CD14-positive monocyte (primary cell): ENCODE measurements at regions not wholly inside any gene's neighbourhood (a gene's known extent, or its start where the extent isn't known, plus 50 kb on each side); places are given as distances from the start of the nearest gene placed in this dataset.

ENCODE experiments used
- DNase-seq, 3 donors: peaks; one replicate each; pipeline ENCODE4 v3.0.0-alpha.2; 2011 to 2022
- H2AFZ ChIP-seq: 2 replicates; pipeline ENCODE4 v1.6.0; 2012; ENCODE audit warnings: mild to moderate bottlenecking, low read depth, low read length, inconsistent platforms; ENCODE audit not compliant: insufficient read depth, poor library complexity, severe bottlenecking
- H3K27ac ChIP-seq, 2 donors: 1 replicate in 1 of 2; 2 replicates in 1 of 2; pipeline ENCODE4 v1.5.1; 2012 to 2013; ENCODE audit warnings: low read length in 2 of 2, control low read depth in 1 of 2, inconsistent platforms in 1 of 2, low read depth in 1 of 2, mild to moderate bottlenecking in 1 of 2
- H3K27me3 ChIP-seq, 2 donors: one replicate each; pipeline versions ENCODE4 v1.6.0 to v1.6.1; 2011 to 2013; ENCODE audit warnings: low read length in 2 of 2; ENCODE audit not compliant: control insufficient read depth in 2 of 2, insufficient read depth in 2 of 2
- H3K36me3 ChIP-seq, 2 donors: replicated peaks in 1 of 2; 1 replicate in 1 of 2; 2 replicates in 1 of 2; pipeline versions ENCODE4 v1.5.1 to v1.6.1; 2012 to 2013; ENCODE audit warnings: low read length in 2 of 2, control low read depth in 1 of 2, inconsistent platforms in 1 of 2, mild to moderate bottlenecking in 1 of 2; ENCODE audit not compliant: insufficient read depth in 2 of 2, control insufficient read depth in 1 of 2
- H3K4me1 ChIP-seq, 2 donors: 1 replicate in 1 of 2; 2 replicates in 1 of 2; pipeline versions ENCODE4 v1.5.1 to v1.6.1; 2012 to 2013; ENCODE audit warnings: low read length in 2 of 2, control low read depth in 1 of 2, inconsistent platforms in 1 of 2, mild to moderate bottlenecking in 1 of 2, moderate library complexity in 1 of 2; ENCODE audit not compliant: insufficient read depth in 2 of 2, control insufficient read depth in 1 of 2
- H3K4me2 ChIP-seq: replicated peaks from 2 replicates; pipeline ENCODE3; 2012; ENCODE audit warnings: low read length, moderate library complexity, mild to moderate bottlenecking; ENCODE audit not compliant: poor library complexity, severe bottlenecking; ENCODE audit errors: extremely low read depth
- H3K4me3 ChIP-seq, 3 experiments: fragments of 200-600 bp in 1 of 3; sonication (generic) in 1 of 3; replicated peaks in 1 of 3; 1 replicate in 2 of 3; 2 replicates in 1 of 3; pipeline ENCODE4 v1.5.1; 2011 to 2013; ENCODE audit warnings: low read length in 3 of 3, mild to moderate bottlenecking in 3 of 3, control low read depth in 2 of 3, low read depth in 2 of 3, inconsistent platforms in 1 of 3, moderate library complexity in 1 of 3
- H3K79me2 ChIP-seq: 2 replicates; pipeline ENCODE4 v1.6.0; 2012; ENCODE audit warnings: mild to moderate bottlenecking, control low read depth, inconsistent platforms, low read length, moderate library complexity; ENCODE audit not compliant: insufficient read depth
- H3K9ac ChIP-seq: 2 replicates; pipeline ENCODE4 v1.6.0; 2017; ENCODE audit warnings: low read length, mild to moderate bottlenecking; ENCODE audit not compliant: insufficient read depth, poor library complexity, severe bottlenecking
- H3K9me3 ChIP-seq, 2 donors: replicated peaks in 1 of 2; 1 replicate in 1 of 2; 2 replicates in 1 of 2; pipeline versions ENCODE4 v1.5.1 to v1.6.1; 2012 to 2013; ENCODE audit warnings: low read length in 2 of 2, control low read depth in 1 of 2; ENCODE audit not compliant: control insufficient read depth in 1 of 2, insufficient read depth in 1 of 2
- H4K20me1 ChIP-seq: 2 replicates; pipeline ENCODE4 v1.6.0; 2012; ENCODE audit warnings: mild to moderate bottlenecking, low read length, control low read depth, moderate library complexity; ENCODE audit not compliant: insufficient read depth
- H3K27ac Mint-ChIP-seq, 7 donors: one replicate each; pipeline ENCODE4 v1.8.0; 2020; ENCODE audit warnings: mild to moderate bottlenecking in 7 of 7, mixed read lengths in 7 of 7, moderate library complexity in 6 of 7, inconsistent platforms in 2 of 7
- H3K27me3 Mint-ChIP-seq, 3 donors: one replicate each; pipeline ENCODE4 v1.8.0; 2021 to 2022; ENCODE audit warnings: low read depth in 3 of 3, mild to moderate bottlenecking in 3 of 3, mixed read lengths in 3 of 3, moderate library complexity in 3 of 3, inconsistent platforms in 1 of 3
- H3K36me3 Mint-ChIP-seq, 2 donors: one replicate each; pipeline ENCODE4 v1.8.0; 2020; ENCODE audit warnings: mixed read lengths in 2 of 2, inconsistent platforms in 1 of 2, mild to moderate bottlenecking in 1 of 2
- H3K4me1 Mint-ChIP-seq: one replicate; pipeline ENCODE4 v1.8.0; 2020; ENCODE audit warnings: mild to moderate bottlenecking, mixed read lengths
- H3K4me3 Mint-ChIP-seq, 2 donors: one replicate each; pipeline ENCODE4 v1.8.0; 2020; ENCODE audit warnings: mild to moderate bottlenecking in 2 of 2, mixed read lengths in 2 of 2, moderate library complexity in 1 of 2
- H3K9me3 Mint-ChIP-seq, 7 donors: one replicate each; pipeline ENCODE4 v1.8.0; 2020 to 2022; ENCODE audit warnings: mixed read lengths in 7 of 7, mild to moderate bottlenecking in 6 of 7, moderate library complexity in 6 of 7, inconsistent platforms in 2 of 7
- CTCF ChIP-seq: fragments of 200-600 bp; IDR thresholded peaks from one replicate; pipeline ENCODE4 v1.8.0; 2022; ENCODE audit warnings: antibody characterized with exemption, mild to moderate bottlenecking
- WGBS: methylation state at CpG from one replicate; pipeline ENCODE4 v1.1.5; 2013; ENCODE audit warnings: missing lambda C conversion rate; ENCODE audit not compliant: insufficient coverage; 5-methylcytosine and 5-hydroxymethylcytosine counted together
- intact Hi-C, 2 donors: fragments of 100-400 bp; cut with micrococcal nuclease; formaldehyde crosslinking; loops; one replicate each; pipeline versions ENCODE4 v1.15.0 to v1.15.1; 2023

- no peaks in the 10 kb centered on the region for H3K9me3 Mint-ChIP-seq
- no peaks in the 10 kb centered on the region for H4K20me1 ChIP-seq
- peak overlapping the region; percentile 63 to 71 for H3K4me3 Mint-ChIP-seq
- H3K9me3 ChIP-seq, result no peaks in the 10 kb centered on the region
- H3K4me3 ChIP-seq, result peak overlapping the region in 1 of 3 experiments; percentile 58
- peaks cover 27% of the 10 kb centered on the region for H3K4me1 Mint-ChIP-seq
- no peaks in the 10 kb centered on the region for H3K27me3 ChIP-seq
- peak overlapping the region; percentile 73 to 78 for H3K27ac ChIP-seq
- H3K9ac ChIP-seq, result peak overlapping the region; percentile 57
- no peaks in the 10 kb centered on the region for H3K79me2 ChIP-seq
- DNase-seq, result peak in 2 of 3 donors; percentile 20 to 28
- peak overlapping the region; percentile 69 for H2AFZ ChIP-seq
- no peaks in the 10 kb centered on the region for H3K36me3 Mint-ChIP-seq
- H3K27ac Mint-ChIP-seq, result peak overlapping the region; percentile 56 to 91 (median 87)
- 74% methylated on average over 3 of the region's 8 CpGs for WGBS
- intact Hi-C loops, result no loop called here
- no peaks in the 10 kb centered on the region for H3K36me3 ChIP-seq
- TF ChIP-seq CTCF, result no peak
- peak overlapping the region; percentile 67 for H3K4me2 ChIP-seq
- H3K27me3 Mint-ChIP-seq, result peaks cover 1 to 7% (median 4%) of the 10 kb centered on the region in 3 donors
- H3K4me1 ChIP-seq, result peaks cover 26% of the 10 kb centered on the region in 2 donors
These were observed 123.5 kb upstream of the HS6ST1 start for GRCh38 chr2:128442053-128442751.

- peaks cover 1 to 7% (median 4%) of the 10 kb centered on the region in 3 donors for H3K27me3 Mint-ChIP-seq
- peaks cover 27% of the 10 kb centered on the region for H3K4me1 Mint-ChIP-seq
- WGBS, result 4% methylated on average over 9 of the region's 10 CpGs
- no peaks in the 10 kb centered on the region for H3K36me3 ChIP-seq
- no peaks in the 10 kb centered on the region for H3K27me3 ChIP-seq
- no peaks in the 10 kb centered on the region for H3K9me3 ChIP-seq
- DNase-seq, result peak in 1 of 3 donors; percentile 16
- no peak for TF ChIP-seq CTCF
- H3K27ac Mint-ChIP-seq, result peak overlapping the region; percentile 56 to 91 (median 87)
- H3K4me3 ChIP-seq, result peak overlapping the region in 1 of 3 experiments; percentile 58
- H3K36me3 Mint-ChIP-seq, result no peaks in the 10 kb centered on the region
- intact Hi-C loops, result no loop called here
- no peaks in the 10 kb centered on the region for H3K9me3 Mint-ChIP-seq
- no peaks in the 10 kb centered on the region for H4K20me1 ChIP-seq
- peak overlapping the region; percentile 57 for H3K9ac ChIP-seq
- H3K79me2 ChIP-seq, result no peaks in the 10 kb centered on the region
- peak overlapping the region; percentile 63 to 71 for H3K4me3 Mint-ChIP-seq
- peak overlapping the region; percentile 69 for H2AFZ ChIP-seq
- peak overlapping the region; percentile 67 for H3K4me2 ChIP-seq
- peak overlapping the region; percentile 73 to 78 for H3K27ac ChIP-seq
- peaks cover 26% of the 10 kb centered on the region in 2 donors for H3K4me1 ChIP-seq
These were observed 124.2 kb upstream of the HS6ST1 start for GRCh38 chr2:128442891-128443302.
